T-helper 2 cell treated with Interferon-gamma antibody and Interleukin-4, amounts not matched to agents 5 μg/mL and 100 μg/mL, for 36 hours (primary cell): ENCODE measurements at regions not wholly inside any gene's neighbourhood (a gene's known extent, or its start where the extent isn't known, plus 50 kb on each side); places are given as distances from the start of the nearest gene placed in this dataset.

Experiments
- DNase-seq: peaks from one replicate; pipeline ENCODE4 v3.0.0; 2021; ENCODE audit warnings: low spot score
- H3K27ac Mint-ChIP-seq: one replicate; pipeline ENCODE4 v1.8.0; 2021; ENCODE audit warnings: mild to moderate bottlenecking, mixed read lengths
- H3K27me3 Mint-ChIP-seq: one replicate; pipeline ENCODE4 v1.8.0; 2021; ENCODE audit warnings: low read depth, mixed read lengths
- H3K36me3 Mint-ChIP-seq: one replicate; pipeline ENCODE4 v1.8.0; 2021; ENCODE audit warnings: low read depth, mixed read lengths
- H3K4me1 Mint-ChIP-seq: one replicate; pipeline ENCODE4 v1.8.0; 2021; ENCODE audit warnings: low read depth, mixed read lengths
- H3K4me3 Mint-ChIP-seq: one replicate; pipeline ENCODE4 v1.8.0; 2022; ENCODE audit warnings: mild to moderate bottlenecking, moderate library complexity, mixed read lengths
- H3K9me3 Mint-ChIP-seq: one replicate; pipeline ENCODE4 v1.8.0; 2021; ENCODE audit warnings: mixed read lengths

GRCh38 chr9:79945016-79945415 is 373.3 kb downstream of the TLE4 start:
- Mint-ChIP-seq H3K27me3 (no peaks in the 10 kb centered on the region), H3K36me3 (no peaks in the 10 kb centered on the region), H3K27ac (no peak overlapping the region), H3K9me3 (no peaks in the 10 kb centered on the region), H3K4me3 (no peak overlapping the region), H3K4me1 (no peaks in the 10 kb centered on the region)
- DNase-seq, result no peak

GRCh38 chr9:79940919-79941318 is 369.2 kb downstream of the TLE4 start:
- Mint-ChIP-seq H3K27me3 (no peaks in the 10 kb centered on the region), H3K4me1 (no peaks in the 10 kb centered on the region)

GRCh38 chr9:79939819-79940218 is 368.1 kb downstream of the TLE4 start:
- no peaks in the 10 kb centered on the region for H3K9me3 Mint-ChIP-seq
- DNase-seq, result no peak
- no peaks in the 10 kb centered on the region for H3K27me3 Mint-ChIP-seq
- H3K27ac Mint-ChIP-seq, result no peak overlapping the region
- no peaks in the 10 kb centered on the region for H3K4me1 Mint-ChIP-seq
- H3K36me3 Mint-ChIP-seq, result no peaks in the 10 kb centered on the region
- no peak overlapping the region for H3K4me3 Mint-ChIP-seq

More at GRCh38 chr9:79940919-79941318, 369.2 kb downstream of the TLE4 start:
- H3K36me3 Mint-ChIP-seq, result no peaks in the 10 kb centered on the region
- H3K4me3 Mint-ChIP-seq, result no peak overlapping the region
- H3K9me3 Mint-ChIP-seq, result no peaks in the 10 kb centered on the region
- no peak for DNase-seq
- no peak overlapping the region for H3K27ac Mint-ChIP-seq

- Mint-ChIP-seq H3K27me3 (no peaks in the 10 kb centered on the region), H3K4me1 (no peaks in the 10 kb centered on the region), H3K4me3 (no peak overlapping the region), H3K9me3 (no peaks in the 10 kb centered on the region), H3K27ac (no peak overlapping the region), H3K36me3 (no peaks in the 10 kb centered on the region)
- no peak for DNase-seq
Observed at GRCh38 chr9:79936336-79936735, 364.6 kb downstream of the TLE4 start.

GRCh38 chr9:79929285-79929684 is 357.5 kb downstream of the TLE4 start:
- no peaks in the 10 kb centered on the region for H3K4me1 Mint-ChIP-seq
- DNase-seq, result no peak
- no peaks in the 10 kb centered on the region for H3K27me3 Mint-ChIP-seq
- H3K36me3 Mint-ChIP-seq, result no peaks in the 10 kb centered on the region
- H3K9me3 Mint-ChIP-seq, result no peaks in the 10 kb centered on the region
- no peak overlapping the region for H3K27ac Mint-ChIP-seq
- no peak overlapping the region for H3K4me3 Mint-ChIP-seq

GRCh38 chr9:79928661-79929223 is 357.0 kb downstream of the TLE4 start:
- Mint-ChIP-seq H3K36me3 (no peaks in the 10 kb centered on the region), H3K9me3 (no peaks in the 10 kb centered on the region), H3K27me3 (no peaks in the 10 kb centered on the region)

GRCh38 chr9:79925326-79925725 is 353.6 kb downstream of the TLE4 start:
- no peaks in the 10 kb centered on the region for H3K9me3 Mint-ChIP-seq
- no peaks in the 10 kb centered on the region for H3K27me3 Mint-ChIP-seq
- no peak overlapping the region for H3K27ac Mint-ChIP-seq
- H3K36me3 Mint-ChIP-seq, result no peaks in the 10 kb centered on the region
- no peak overlapping the region for H3K4me3 Mint-ChIP-seq
- H3K4me1 Mint-ChIP-seq, result no peaks in the 10 kb centered on the region
- DNase-seq, result no peak

More at GRCh38 chr9:79928661-79929223, 357.0 kb downstream of the TLE4 start:
- Mint-ChIP-seq H3K4me1 (no peaks in the 10 kb centered on the region), H3K4me3 (no peak overlapping the region), H3K27ac (no peak overlapping the region)
- no peak for DNase-seq

- Mint-ChIP-seq H3K9me3 (no peaks in the 10 kb centered on the region), H3K27me3 (no peaks in the 10 kb centered on the region), H3K4me1 (no peaks in the 10 kb centered on the region), H3K36me3 (no peaks in the 10 kb centered on the region), H3K4me3 (no peak overlapping the region), H3K27ac (no peak overlapping the region)
- no peak for DNase-seq
Observed at GRCh38 chr9:79924836-79925235, 353.1 kb downstream of the TLE4 start.

GRCh38 chr9:79917421-79917820 is 345.7 kb downstream of the TLE4 start:
- Mint-ChIP-seq H3K4me1 (no peaks in the 10 kb centered on the region), H3K9me3 (no peaks in the 10 kb centered on the region), H3K36me3 (no peaks in the 10 kb centered on the region), H3K27ac (no peak overlapping the region), H3K4me3 (no peak overlapping the region), H3K27me3 (no peaks in the 10 kb centered on the region)
- no peak for DNase-seq

- Mint-ChIP-seq H3K36me3 (no peaks in the 10 kb centered on the region), H3K4me1 (no peaks in the 10 kb centered on the region), H3K9me3 (no peaks in the 10 kb centered on the region), H3K27me3 (peaks cover 4% of the 10 kb centered on the region), H3K27ac (no peak overlapping the region), H3K4me3 (no peak overlapping the region)
- no peak for DNase-seq
Observed at GRCh38 chr9:79913867-79914266, 342.1 kb downstream of the TLE4 start.

- Mint-ChIP-seq H3K27me3 (peaks cover 5% of the 10 kb centered on the region), H3K27ac (no peak overlapping the region), H3K4me3 (no peak overlapping the region), H3K4me1 (no peaks in the 10 kb centered on the region), H3K36me3 (no peaks in the 10 kb centered on the region), H3K9me3 (no peaks in the 10 kb centered on the region)
- no peak for DNase-seq
Observed at GRCh38 chr9:79912318-79913070, 340.7 kb downstream of the TLE4 start.

- DNase-seq, result no peak
- Mint-ChIP-seq H3K27me3 (peaks cover 5% of the 10 kb centered on the region), H3K27ac (no peak overlapping the region), H3K36me3 (no peaks in the 10 kb centered on the region), H3K9me3 (no peaks in the 10 kb centered on the region), H3K4me3 (no peak overlapping the region), H3K4me1 (no peaks in the 10 kb centered on the region)
Observed at GRCh38 chr9:79911724-79912123, 340.0 kb downstream of the TLE4 start.

- DNase-seq, result no peak
- Mint-ChIP-seq H3K36me3 (no peaks in the 10 kb centered on the region), H3K27me3 (peaks cover 6% of the 10 kb centered on the region), H3K9me3 (no peaks in the 10 kb centered on the region), H3K4me3 (no peak overlapping the region), H3K4me1 (no peaks in the 10 kb centered on the region), H3K27ac (no peak overlapping the region)
Observed at GRCh38 chr9:79902825-79903600, 331.2 kb downstream of the TLE4 start.

- peaks cover 6% of the 10 kb centered on the region for H3K27me3 Mint-ChIP-seq
- H3K4me1 Mint-ChIP-seq, result no peaks in the 10 kb centered on the region
- H3K27ac Mint-ChIP-seq, result no peak overlapping the region
- no peaks in the 10 kb centered on the region for H3K9me3 Mint-ChIP-seq
- no peak for DNase-seq
- no peaks in the 10 kb centered on the region for H3K36me3 Mint-ChIP-seq
- H3K4me3 Mint-ChIP-seq, result no peak overlapping the region
Observed at GRCh38 chr9:79900754-79901153, 329.0 kb downstream of the TLE4 start.
